Pulmonary artery endothelial cell (primary cell): ENCODE measurements at regions not wholly inside any gene's neighbourhood (a gene's known extent, or its start where the extent isn't known, plus 50 kb on each side); places are given as distances from the start of the nearest gene placed in this dataset.

Experiments
- DNase-seq: peaks from one replicate; pipeline ENCODE4 v3.0.0-alpha.2; 2011; ENCODE audit warnings: low read depth, low spot score

DNA sequence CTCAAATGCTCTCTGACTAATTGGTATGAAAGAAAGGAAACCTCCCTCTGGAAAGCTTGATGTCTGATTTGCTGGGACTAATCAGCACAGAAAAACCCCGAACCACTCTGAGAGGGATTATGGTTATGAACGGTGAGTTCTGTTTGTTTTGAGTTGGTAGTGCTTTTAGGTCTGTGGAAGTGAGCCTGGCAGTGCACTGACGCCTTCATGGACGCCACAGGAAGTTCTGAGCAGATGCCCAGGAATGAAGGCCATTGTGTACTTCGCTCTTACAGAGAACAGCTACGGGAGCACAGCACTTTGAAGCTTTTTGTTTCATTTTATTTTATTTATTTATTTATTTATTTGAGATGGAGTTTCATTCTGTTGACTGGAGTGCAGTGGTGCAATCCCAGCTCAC is 754.1 kb downstream of the QKI start:
- no peak for DNase-seq

DNA sequence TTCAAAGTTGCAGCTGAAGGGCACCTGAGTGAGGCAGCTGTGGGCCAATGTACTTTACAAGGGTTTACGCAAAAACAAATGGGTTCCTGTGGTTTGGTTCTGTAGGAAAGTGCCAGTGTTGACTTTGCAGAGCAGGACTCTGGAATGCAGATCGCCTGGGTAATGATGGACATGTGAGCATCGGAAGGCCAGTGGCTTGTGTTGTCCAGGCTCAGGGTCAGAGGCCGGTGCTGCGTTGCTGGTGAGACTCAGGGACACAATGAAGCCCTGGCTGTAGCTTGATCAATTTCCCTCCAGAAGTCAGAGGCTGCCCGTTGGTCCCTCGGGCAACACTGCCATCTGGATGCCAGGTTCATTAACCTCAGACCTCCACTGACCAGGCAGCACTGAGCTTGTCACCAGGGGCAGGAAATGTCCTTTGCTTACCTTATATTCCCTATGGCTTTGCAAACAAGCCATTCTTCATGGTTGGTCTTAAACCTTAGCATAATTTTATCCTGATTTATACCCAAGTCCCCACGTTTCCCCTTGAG is 753.4 kb downstream of the QKI start:
- DNase-seq: no peak

DNA sequence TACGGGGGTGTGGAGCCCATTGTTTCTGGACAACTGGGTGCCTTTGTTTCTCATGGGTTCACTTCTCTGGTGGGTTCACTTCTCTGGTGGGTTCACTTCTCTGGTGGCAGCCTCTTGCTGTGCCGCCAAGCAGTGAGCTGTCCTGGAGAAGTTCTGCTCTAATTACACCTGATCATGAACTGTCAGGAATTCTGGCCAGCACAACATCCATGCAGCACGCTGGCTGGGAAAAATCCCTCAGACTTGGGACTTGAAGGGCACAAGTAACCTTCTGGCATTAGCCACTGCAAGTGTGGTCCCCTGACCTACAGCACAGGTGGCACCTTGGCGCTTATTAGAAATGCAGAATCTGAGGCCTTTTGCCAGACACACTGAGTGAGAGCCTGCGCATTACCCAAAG is 752.5 kb downstream of the QKI start:
- DNase-seq: no peak

DNA sequence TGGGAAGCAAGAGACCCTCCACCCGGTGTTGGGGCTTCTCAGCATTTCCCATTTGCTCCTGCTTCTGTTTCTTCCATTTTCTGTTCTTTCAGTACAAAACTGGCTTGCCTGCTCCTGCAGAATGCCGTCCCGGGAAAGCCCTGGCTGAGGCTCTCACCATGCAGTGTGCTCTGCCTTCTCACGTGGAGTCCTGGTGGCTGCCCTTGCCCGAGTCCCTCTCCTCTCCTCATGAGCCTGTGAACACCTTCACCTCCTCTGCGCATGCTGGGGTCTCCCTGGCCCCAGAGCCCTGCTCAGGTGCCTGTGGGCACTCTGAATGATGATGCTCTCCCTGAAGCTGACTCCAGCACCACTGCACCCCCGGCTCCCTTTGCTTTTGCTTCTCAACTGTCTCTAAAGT is 752.0 kb downstream of the QKI start:
- no peak for DNase-seq

DNA sequence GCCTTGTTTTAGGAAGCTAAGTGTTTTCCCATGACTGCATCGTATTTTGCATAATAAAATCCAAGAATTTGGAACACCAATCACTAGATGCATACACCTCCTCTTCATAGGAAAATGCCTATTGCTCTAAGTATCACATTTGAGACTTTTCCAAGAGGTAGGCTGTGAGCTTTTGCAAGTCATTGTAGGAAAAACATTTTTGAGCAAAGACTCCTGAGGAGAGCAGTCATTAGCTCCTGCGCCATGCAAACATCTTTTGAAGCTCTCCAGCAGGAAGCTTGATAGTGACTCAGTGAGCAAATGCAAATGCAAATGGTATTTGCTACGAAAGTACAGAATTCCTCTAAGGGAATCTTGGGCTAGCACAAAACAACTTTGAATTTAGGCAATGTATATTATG is 750.4 kb downstream of the QKI start:
- no peak for DNase-seq

DNA sequence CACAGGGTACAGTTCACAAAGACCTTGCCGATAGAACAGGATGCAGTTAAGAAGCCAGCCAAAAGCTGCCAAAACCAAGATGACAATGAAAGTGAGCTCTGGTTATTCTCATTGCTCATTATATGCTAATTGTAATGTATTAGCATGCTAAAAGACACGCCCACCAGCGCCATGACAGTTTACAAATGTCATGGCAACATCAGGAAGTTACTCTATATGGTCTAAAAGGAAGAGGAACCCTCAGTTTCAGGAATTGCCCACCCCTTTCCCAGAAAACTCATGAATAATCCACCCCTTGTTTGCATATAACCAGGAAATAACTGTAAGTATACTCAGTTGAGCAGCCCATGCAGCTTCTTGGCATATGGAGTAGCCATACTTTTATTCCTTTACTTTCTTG is 748.7 kb downstream of the QKI start:
- no peak for DNase-seq

DNA sequence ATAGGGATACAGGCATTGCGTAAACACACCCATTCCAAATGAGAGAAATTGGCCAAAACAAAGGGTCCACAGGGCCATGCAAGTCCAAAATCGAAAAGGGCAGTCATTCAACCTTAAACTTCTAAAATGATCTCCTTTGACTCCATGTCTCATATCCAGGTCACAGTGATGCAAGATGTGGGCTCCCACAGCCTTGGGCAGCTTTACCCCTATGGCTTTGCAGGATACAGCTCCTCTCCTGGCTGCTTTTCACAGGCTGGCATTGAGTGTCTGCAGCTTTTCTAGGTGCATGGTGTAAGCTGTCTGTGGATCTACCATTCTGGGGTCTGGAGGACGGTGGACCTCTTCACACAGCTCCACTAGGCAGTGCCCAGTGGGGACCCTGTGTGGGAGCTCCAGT is 744.5 kb downstream of the QKI start:
- no peak for DNase-seq

DNA sequence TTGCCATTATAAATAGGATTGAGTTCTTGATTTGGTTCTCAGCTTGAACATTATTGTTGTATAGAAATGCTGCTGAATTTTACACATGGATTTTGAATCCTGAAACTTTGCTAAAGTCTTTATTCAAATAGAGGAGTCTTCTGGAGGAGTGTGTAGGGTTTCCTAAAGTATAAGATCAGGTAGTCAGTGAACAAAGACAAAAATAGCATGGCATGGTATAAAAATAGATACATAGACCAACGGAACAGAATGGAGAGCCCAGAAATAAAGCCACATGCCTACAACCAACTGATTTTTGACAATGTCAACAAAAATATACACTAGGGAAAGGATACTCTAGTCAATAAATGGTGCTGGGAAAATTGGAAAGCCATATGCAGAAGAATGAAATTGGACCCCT is 740.1 kb downstream of the QKI start:
- no peak for DNase-seq

DNA sequence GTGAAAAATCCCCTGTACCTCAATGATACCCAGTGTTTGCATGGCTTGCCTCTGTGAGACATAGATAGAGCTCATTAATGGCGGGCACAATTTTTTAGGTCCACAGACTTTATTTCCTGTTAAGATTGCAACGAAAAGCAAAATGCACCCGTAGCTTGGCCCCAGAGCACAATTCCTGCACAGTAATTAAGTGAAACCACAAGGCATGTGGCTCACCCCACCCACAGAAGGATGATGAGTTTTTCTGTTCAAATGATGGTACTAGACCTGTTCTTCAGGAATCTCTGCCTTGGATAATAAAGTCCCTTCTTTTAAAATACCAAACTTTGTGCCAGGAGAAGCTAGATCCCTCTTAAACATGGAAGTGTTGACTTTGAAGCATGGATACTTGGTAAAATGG is 738.1 kb downstream of the QKI start:
- DNase-seq: no peak

DNA sequence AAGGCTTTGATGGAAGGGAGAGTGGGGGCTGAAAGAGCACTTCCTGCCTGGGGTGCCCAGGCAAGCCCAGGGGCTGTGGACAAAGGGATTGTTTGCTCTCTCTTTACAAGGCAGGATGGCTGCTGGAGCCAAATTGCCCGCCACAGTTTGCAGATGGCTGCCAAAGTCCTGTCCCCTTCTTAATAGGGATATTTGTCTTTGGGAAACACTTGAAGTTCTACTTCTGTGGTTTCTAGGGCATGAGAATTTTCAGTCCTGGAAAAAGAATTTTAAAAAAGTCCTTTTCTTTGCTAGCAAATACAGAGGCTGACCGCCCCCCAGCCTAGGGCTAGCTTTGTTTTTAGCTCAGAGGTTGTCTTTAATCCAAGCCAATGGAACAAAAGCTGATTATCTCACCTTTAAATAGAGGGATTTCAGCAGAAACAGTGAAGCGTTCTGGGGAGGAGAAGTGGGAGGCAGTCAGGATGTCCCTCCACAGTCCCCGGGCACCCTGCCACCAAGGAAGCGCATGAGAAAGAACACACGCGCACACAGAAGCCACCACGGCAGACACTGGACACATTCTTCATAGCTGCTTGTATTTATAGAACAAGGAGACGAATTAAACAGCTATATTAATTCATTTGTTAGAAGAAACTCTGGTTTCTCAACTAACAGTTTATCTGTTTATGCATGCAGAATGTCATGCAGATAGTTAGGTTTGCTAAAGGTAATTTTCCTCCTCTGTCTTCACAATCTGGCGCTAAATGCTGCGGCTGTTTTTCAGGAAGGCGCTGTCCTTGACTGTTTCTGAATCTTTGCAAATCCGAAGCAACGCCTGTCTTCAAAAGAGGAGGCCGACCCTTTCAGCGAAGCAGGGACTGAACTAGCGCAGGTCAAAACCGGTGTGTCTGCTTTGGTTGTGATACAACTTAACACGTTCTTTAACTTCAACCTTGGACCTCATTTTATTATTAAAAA is 736.9 kb downstream of the QKI start:
- DNase-seq: no peak

DNA sequence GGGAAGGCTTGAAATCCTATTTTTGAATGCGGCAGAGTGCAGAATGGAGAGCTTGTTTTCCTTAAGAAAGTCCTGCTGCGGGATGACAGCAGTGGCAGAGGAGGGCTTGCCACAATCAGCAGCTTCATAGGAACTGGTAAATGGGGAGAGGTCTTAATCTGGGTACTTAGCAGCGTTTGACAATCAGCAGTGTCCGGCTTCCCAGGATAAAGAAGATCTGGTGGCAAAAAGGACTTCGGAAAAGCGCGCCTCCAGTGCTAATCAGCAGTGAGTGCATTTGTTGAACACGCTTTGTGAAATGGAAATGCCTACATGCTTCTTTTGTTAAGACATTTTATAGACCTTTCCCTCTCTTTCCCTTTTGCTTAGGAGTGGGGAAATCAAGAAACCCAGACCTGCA is 735.7 kb downstream of the QKI start:
- DNase-seq: no peak

DNA sequence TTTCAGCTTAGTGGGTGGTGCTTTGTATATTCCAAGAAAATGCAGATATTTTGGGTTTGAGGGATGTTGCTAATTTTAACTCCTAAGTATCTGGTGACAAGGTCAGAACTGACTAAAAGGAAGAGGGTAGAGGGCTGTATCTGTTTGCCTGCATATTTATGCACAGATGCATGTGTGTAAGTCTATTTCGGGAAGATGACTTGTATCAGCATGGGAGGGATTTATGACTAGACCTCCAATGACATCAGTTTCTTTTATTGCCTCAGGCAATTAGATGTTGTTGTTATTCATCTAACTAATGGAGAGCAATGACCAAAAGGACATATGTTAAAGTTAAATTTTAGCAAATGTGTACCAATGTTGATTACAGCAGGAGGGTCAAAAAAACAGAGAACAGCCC is 734.3 kb downstream of the QKI start:
- DNase-seq: no peak

DNA sequence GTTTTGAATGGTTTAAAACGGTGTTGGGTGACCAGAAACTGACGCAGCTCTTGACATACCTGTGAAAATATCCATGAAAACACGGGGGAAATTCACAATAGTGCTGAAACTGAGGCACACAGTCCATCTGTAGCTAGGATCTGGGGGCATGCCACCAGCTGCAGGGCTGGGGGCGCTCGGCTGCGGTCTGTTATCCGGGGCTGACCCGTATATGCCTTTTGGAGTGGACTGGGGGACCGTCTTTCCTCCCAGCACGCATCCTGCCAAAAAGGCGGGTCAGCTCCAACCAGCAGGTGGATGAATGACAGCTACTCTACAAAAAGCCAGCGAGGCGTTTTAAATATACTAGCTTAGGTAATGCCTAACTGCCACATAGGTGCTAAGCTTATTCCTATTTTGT is 729.8 kb downstream of the QKI start:
- no peak for DNase-seq

DNA sequence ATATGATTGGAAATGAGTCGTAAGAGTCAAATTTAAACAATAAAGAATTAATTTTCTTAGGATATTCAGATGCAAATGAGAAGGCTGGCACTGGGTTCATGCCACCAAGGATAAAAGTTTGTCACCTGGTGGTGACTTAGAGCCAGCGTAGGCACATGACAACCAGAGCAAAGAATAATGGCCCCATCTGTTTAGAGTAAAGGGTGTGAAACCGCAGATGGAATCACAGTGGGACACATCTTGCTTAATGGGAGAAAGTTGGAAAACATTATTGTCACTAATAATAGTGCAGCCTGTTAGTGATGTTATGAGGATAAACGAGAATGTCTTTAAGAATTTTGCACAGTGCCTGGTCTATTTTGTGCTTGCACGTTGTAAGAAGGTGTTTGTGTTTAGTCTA is 727.8 kb downstream of the QKI start:
- DNase-seq: no peak

DNA sequence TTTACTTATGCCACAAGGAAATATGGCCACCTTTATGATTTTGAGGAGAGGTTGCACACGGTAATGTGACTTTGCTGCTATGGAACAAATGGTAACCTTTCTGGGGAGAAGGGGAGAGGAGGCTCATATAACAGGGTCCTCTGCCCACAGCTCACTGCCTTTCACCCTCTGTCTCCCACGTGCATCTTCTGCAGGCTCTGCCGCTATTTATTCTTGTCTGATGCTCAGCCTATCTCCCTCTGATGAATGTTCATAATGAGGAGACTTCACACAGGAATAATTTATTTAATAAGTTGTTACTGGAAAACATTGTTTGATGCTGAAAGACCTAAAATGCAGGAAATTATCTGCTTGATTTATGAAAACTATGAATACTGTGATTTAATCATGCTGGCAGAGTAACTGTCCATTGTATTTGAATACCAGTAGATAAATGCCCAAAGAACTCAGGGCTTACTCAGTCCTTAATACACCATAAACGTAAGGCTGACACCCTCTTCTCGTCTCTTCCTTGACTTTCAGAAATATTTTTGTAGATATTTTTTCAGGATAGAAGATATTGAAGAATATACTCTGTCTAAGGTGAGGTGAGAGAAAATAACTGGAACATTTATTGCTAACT is 721.1 kb downstream of the QKI start:
- no peak for DNase-seq

DNA sequence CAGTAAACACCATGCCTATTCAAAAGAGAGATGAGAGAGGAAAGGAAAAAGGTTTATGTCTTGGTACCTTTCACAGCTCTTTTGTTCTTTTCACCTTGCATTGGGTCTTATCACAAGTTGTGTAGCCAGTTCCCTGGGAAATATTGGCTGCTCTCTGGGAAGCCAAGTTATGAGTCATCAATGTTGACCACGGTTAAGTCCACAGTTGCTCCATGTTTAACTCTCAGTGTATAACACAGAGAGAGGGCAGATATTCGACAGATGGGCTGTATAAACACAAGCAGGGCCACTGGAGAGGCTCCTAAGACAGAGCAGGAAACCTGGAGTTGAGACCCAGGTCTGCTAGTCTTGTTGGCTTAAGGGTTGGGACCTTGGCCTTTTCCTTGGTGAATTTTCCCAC is 718.6 kb downstream of the QKI start:
- no peak for DNase-seq

DNA sequence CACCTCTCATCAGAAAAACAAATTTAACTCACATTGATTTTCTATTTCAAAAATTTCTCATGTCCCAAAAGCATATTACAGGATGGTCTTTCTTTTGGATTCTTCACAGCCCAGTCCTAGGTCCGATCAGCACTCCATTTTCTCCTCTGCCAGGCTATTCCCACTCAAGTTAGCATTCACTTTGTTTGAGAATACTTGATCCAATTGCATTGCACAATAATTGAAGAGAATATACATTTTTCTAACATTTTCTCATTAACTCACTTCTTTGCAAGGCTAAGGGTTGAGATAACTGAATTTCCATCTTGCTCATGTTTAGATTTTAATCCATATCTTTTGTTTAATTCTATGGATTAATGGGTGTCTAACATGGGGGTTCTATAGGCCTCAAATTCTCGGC is 716.1 kb downstream of the QKI start:
- DNase-seq: no peak

DNA sequence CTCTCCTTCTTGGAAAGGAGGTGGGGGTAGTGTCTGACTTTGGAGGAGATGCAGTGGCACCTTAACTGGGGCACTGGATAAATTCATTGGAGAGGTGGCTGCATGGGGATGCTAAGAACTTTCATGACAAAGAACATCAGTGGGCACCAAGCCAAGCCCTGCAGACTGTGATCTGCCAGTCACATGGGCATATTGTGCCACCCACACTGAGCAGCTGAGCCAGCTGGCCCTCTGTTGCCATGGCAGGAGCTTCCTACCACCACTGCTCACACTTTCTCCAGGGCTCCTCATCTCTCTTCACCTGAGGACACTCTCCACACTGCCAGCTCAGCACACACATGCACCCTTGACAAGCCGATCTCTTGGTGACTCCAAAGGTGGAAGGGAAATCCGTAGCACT is 715.6 kb downstream of the QKI start:
- no peak for DNase-seq

DNA sequence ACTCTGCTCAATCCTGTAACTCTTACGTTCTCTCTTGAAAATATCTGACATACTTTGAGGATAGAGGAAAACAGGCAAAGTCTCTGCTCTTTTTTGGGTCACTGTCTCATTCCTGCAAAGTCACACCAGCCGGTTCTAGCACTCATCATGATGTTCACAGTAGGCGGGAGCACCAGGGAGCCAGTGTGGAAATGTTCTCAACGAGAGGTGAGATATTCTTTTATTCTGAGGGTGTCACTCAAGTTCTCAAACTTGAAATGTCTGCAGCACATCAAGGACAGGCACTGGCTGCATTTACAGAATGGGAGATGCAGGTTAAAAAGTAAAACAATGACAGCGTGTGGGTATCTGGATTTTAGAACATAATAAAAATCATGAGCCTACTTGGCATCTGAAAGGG is 714.7 kb downstream of the QKI start:
- DNase-seq: no peak

DNA sequence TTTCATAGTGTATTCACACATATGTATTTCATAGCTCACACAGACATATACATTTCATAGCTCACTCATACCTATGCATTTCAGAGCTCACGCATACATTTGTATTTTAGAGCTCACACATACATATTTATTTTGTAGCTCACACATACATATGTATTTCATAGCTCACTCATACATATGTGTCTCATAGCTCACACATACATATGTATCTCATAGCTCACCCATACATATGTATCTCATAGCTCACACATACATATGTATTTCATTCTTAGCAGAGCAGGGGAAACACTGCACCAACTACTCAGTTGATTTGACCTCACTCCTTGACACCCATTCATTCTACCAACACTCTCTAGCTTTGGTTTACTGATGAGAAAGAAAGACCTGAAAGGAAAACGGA is 713.6 kb downstream of the QKI start:
- DNase-seq: no peak

DNA sequence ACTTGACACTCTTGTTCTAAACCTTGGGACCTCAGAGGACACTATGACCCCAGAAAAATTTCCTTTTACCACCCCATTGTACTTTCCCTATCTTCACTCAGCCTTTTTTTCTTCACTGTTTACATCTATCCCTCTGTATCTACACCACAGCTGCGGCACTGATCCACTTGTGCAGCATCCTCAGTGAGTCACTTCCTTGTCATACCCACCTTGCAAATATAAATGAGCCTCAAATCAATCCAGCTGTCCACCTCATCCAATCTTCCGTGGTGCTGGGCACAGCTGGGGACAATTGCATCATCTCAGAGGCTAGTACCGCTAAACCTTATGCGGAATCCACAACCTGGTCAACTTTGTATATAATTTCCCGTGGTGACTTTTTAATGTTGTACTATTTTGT is 710.5 kb downstream of the QKI start:
- DNase-seq: no peak

DNA sequence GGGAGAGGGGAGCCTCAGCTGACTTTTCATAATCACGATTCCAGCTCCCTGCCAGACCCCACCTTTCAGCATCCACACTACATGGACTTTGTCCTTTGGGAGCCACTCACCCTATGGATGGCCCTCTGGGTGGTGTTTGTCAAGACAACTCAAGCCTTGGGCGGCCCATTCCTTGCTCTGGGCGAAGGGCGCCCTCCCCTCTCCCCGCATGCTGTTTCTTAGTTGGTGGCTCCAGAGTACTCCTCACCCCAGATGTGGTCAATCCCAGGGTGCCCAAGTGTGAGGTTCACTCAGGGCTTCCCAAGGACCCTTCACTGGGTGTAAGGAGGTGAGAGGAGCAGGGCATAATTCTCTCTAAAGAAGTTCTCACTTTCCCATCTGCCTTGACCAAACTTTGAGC is 710.0 kb downstream of the QKI start:
- no peak for DNase-seq

DNA sequence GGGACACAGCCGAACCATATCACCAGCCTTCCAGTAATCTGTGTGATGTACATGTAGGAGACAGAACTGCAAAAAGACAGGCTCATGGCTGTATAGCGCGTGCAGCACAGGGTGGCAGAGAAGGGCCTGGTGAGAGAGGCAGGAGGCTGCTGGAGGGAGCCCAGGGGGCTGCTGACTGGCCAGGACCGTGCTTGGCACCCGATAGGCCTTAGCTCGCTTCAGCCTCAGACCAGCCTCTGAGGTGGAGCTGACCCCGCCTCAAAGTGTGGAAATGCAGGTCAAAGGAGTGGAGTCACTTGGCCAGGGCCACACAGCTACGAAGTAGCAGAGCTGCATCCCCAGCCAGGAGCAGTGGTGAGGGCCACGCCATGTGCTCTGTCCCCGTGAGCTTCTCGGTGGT is 707.6 kb downstream of the QKI start:
- DNase-seq: no peak
